H1 (cell line): ENCODE measurements at regions not wholly inside any gene's neighbourhood (a gene's known extent, or its start where the extent isn't known, plus 50 kb on each side); places are given as distances from the start of the nearest gene placed in this dataset.

Source experiments
- CTCF ChIA-PET: fragments of 300-600 bp; sonication (Branson Sonifier 250); formaldehyde crosslinking; loops from one replicate; lab custom pipeline; 2021; ENCODE audit not compliant: partially characterized antibody; lab: Charles Lee
- POLR2A ChIA-PET: fragments of 300-600 bp; sonication (Branson Sonifier 250); formaldehyde crosslinking; loops from one replicate; lab custom pipeline; 2021; ENCODE audit warnings: inconsistent platforms; ENCODE audit not compliant: partially characterized antibody; lab: Charles Lee
- DNase-seq, 2 experiments: peaks; one replicate each; pipeline versions ENCODE4 v3.0.0 to v3.0.0-alpha.2; 2010 to 2022; ENCODE audit warnings: low spot score in 2 of 2, low read depth in 1 of 2, mixed read lengths in 1 of 2
- FAIRE-seq: peaks from 2 replicates; lab custom pipeline; 2011; peaks lifted over from hg19 to GRCh38; lab: Jason Lieb, UNC
- H2AFZ ChIP-seq: 2 replicates; pipeline ENCODE4 v1.8.1; 2012; ENCODE audit warnings: low read length, inconsistent platforms
- H2AK5ac ChIP-seq: 2 replicates; pipeline ENCODE4 v1.6.1; 2013; ENCODE audit warnings: low read depth, low read length
- H2BK120ac ChIP-seq: replicated peaks from 2 replicates; pipeline ENCODE3; 2013; ENCODE audit warnings: low read depth, low read length, inconsistent platforms
- H2BK12ac ChIP-seq: 2 replicates; pipeline ENCODE4 v1.6.1; 2013; ENCODE audit warnings: low read depth, low read length
- H2BK15ac ChIP-seq: 2 replicates; pipeline ENCODE4 v1.6.1; 2013; ENCODE audit warnings: low read length
- H2BK20ac ChIP-seq: 2 replicates; pipeline ENCODE4 v1.6.1; 2013; ENCODE audit warnings: low read length
- H2BK5ac ChIP-seq: 2 replicates; pipeline ENCODE4 v1.6.1; 2013; ENCODE audit warnings: low read depth, low read length
- H3K14ac ChIP-seq: 2 replicates; pipeline ENCODE4 v1.6.1; 2013; ENCODE audit warnings: inconsistent platforms; ENCODE audit not compliant: insufficient read length
- H3K18ac ChIP-seq: 2 replicates; pipeline ENCODE4 v1.6.1; 2013; ENCODE audit warnings: low read length; ENCODE audit errors: extremely low read depth
- H3K23ac ChIP-seq: 2 replicates; pipeline ENCODE4 v1.6.1; 2013; ENCODE audit warnings: inconsistent platforms; ENCODE audit not compliant: insufficient read length
- H3K23me2 ChIP-seq: 2 replicates; pipeline ENCODE4 v1.6.1; 2013; ENCODE audit warnings: low read depth, low read length
- H3K27ac ChIP-seq: 2 replicates; pipeline ENCODE4 v1.6.1; 2011; ENCODE audit warnings: low read depth, low read length, inconsistent platforms
- H3K27me3 ChIP-seq, 4 experiments: replicated peaks in 1 of 4; 1 replicate in 1 of 4; 2 replicates in 3 of 4; pipeline versions ENCODE4 v1.6.1 to v1.8.1; 2011 to 2013; ENCODE audit warnings: low read length in 3 of 4, mild to moderate bottlenecking in 3 of 4, inconsistent platforms in 2 of 4, mixed read lengths in 2 of 4, moderate library complexity in 1 of 4; ENCODE audit not compliant: control insufficient read depth in 3 of 4, insufficient read depth in 3 of 4; ENCODE audit errors: extremely low read depth in 1 of 4
- H3K36me3 ChIP-seq, 4 experiments: 2 replicates each; pipeline versions ENCODE4 v1.6.1 to v1.8.1; 2011 to 2013; ENCODE audit warnings: mild to moderate bottlenecking in 4 of 4, low read length in 3 of 4, moderate library complexity in 2 of 4, control low read depth in 1 of 4, inconsistent platforms in 1 of 4; ENCODE audit not compliant: insufficient read depth in 4 of 4, control insufficient read depth in 2 of 4
- H3K4ac ChIP-seq: replicated peaks from 2 replicates; pipeline ENCODE3; 2013; ENCODE audit warnings: low read length, low read depth, mixed read lengths, inconsistent platforms; ENCODE audit not compliant: insufficient read length
- H3K4me1 ChIP-seq, 4 experiments: replicated peaks in 1 of 4; 1 replicate in 1 of 4; 2 replicates in 3 of 4; pipeline versions ENCODE4 v1.6.1 to v1.8.1; 2011 to 2013; ENCODE audit warnings: low read length in 3 of 4, inconsistent platforms in 2 of 4, mixed read lengths in 1 of 4; ENCODE audit not compliant: insufficient read depth in 4 of 4, control insufficient read depth in 3 of 4
- H3K4me2 ChIP-seq, 2 experiments: 2 replicates each; pipeline versions ENCODE4 v1.6.1 to v1.8.1; 2011 to 2013; ENCODE audit warnings: low read depth in 2 of 2, low read length in 2 of 2, control low read depth in 1 of 2, inconsistent platforms in 1 of 2, mild to moderate bottlenecking in 1 of 2; ENCODE audit not compliant: insufficient read depth in 1 of 2
- H3K4me3 ChIP-seq, 4 experiments: fragments of 200-600, 300-600 bp in 1 of 4; sonication (generic), shearing (Covaris generic), sonication (Bioruptor Twin) in 1 of 4; 2 replicates each; pipeline versions ENCODE4 v1.5.1 to v1.8.1; 2011 to 2016; ENCODE audit warnings: low read length in 4 of 4, low read depth in 3 of 4, control low read depth in 2 of 4, inconsistent platforms in 2 of 4, mild to moderate bottlenecking in 2 of 4, mixed read lengths in 1 of 4, moderate library complexity in 1 of 4; ENCODE audit not compliant: insufficient read depth in 2 of 4; ENCODE audit errors: extremely low read depth in 1 of 4
- H3K56ac ChIP-seq: replicated peaks from 2 replicates; pipeline ENCODE3; 2013; ENCODE audit warnings: low read depth, mild to moderate bottlenecking, mixed read lengths, low read length, inconsistent platforms; ENCODE audit not compliant: insufficient read length
- H3K79me1 ChIP-seq: 2 replicates; pipeline ENCODE4 v1.6.1; 2013; ENCODE audit warnings: low read depth, low read length, control low read depth
- H3K79me2 ChIP-seq, 2 experiments: 2 replicates each; pipeline versions ENCODE4 v1.6.1 to v1.8.1; 2012 to 2013; ENCODE audit warnings: low read length in 2 of 2, mild to moderate bottlenecking in 2 of 2, inconsistent platforms in 1 of 2; ENCODE audit not compliant: insufficient read depth in 2 of 2, control insufficient read depth in 1 of 2
- H3K9ac ChIP-seq, 4 experiments: replicated peaks in 1 of 4; 1 replicate in 1 of 4; 2 replicates in 3 of 4; pipeline versions ENCODE4 v1.6.1 to v1.8.1; 2011 to 2013; ENCODE audit warnings: low read depth in 3 of 4, low read length in 3 of 4, control low read depth in 2 of 4, mild to moderate bottlenecking in 2 of 4, moderate library complexity in 2 of 4, inconsistent platforms in 1 of 4; ENCODE audit errors: extremely low read depth in 1 of 4
- H3K9me3 ChIP-seq, 2 experiments: 2 replicates each; pipeline versions ENCODE4 v1.6.1 to v1.8.1; 2012 to 2013; ENCODE audit warnings: mild to moderate bottlenecking in 2 of 2, moderate library complexity in 2 of 2, control low read depth in 1 of 2, inconsistent platforms in 1 of 2, low read depth in 1 of 2, low read length in 1 of 2, mixed read lengths in 1 of 2; ENCODE audit not compliant: insufficient read depth in 2 of 2
- H4K20me1 ChIP-seq, 2 experiments: replicated peaks in 1 of 2; 2 replicates each; pipeline versions ENCODE3 to v1.8.1; 2011 to 2013; ENCODE audit warnings: inconsistent platforms in 2 of 2, low read length in 2 of 2, mild to moderate bottlenecking in 1 of 2; ENCODE audit not compliant: insufficient read depth in 2 of 2, control insufficient read depth in 1 of 2
- H4K5ac ChIP-seq: 2 replicates; pipeline ENCODE4 v1.6.1; 2013; ENCODE audit warnings: low read length, low read depth, mixed read lengths, inconsistent platforms; ENCODE audit not compliant: insufficient read length
- H4K8ac ChIP-seq: 2 replicates; pipeline ENCODE4 v1.8.0; 2013; ENCODE audit warnings: mild to moderate bottlenecking, moderate library complexity, low read length, inconsistent platforms; ENCODE audit not compliant: insufficient read depth; ENCODE audit errors: extremely low read depth
- H4K91ac ChIP-seq: replicated peaks from 2 replicates; pipeline ENCODE3; 2013; ENCODE audit warnings: low read length, mixed read lengths, inconsistent platforms; ENCODE audit not compliant: insufficient read length
- CHD2 ChIP-seq: IDR thresholded peaks from 2 replicates; pipeline ENCODE4 v1.6.1; 2012; ENCODE audit warnings: low read length, improper control_type of control experiment
- CREB1 ChIP-seq: IDR thresholded peaks from 2 replicates; pipeline ENCODE4 v1.6.1; 2012; ENCODE audit warnings: inconsistent platforms
- HDAC6 ChIP-seq: IDR thresholded peaks from one replicate; pipeline ENCODE4 v1.7.1; 2012; ENCODE audit warnings: low read depth, mild to moderate bottlenecking, inconsistent platforms, low read length, moderate library complexity
- NRF1 ChIP-seq: IDR thresholded peaks from 2 replicates; pipeline ENCODE4 v1.6.1; 2011; ENCODE audit warnings: mild to moderate bottlenecking, low read depth, low read length, improper control_type of control experiment
- PHF8 ChIP-seq: fragments of 200-600 bp; sonication (generic); conservative IDR thresholded peaks from 2 replicates; pipeline ENCODE4 v1.7.1; 2012; ENCODE audit warnings: low read depth, mild to moderate bottlenecking, inconsistent platforms, low read length, moderate library complexity
- SIN3A ChIP-seq, 2 experiments: IDR thresholded peaks in 1 of 2; conservative IDR thresholded peaks in 1 of 2; 2 replicates each; pipeline ENCODE4 v1.6.1; 2011 to 2012; ENCODE audit warnings: low read length in 2 of 2, improper control_type of control experiment in 1 of 2, low read depth in 1 of 2, mild to moderate bottlenecking in 1 of 2
- SRF ChIP-seq: IDR thresholded peaks from 2 replicates; pipeline ENCODE4 v1.6.1; 2011; ENCODE audit warnings: mild to moderate bottlenecking, low read depth, low read length, moderate library complexity
- SUZ12 ChIP-seq: fragments of 200-600 bp; sonication (generic); IDR thresholded peaks from 2 replicates; pipeline ENCODE4 v1.6.1; 2012; ENCODE audit warnings: mild to moderate bottlenecking, inconsistent platforms, low read length, moderate library complexity, mixed read lengths
- TEAD4 ChIP-seq: IDR thresholded peaks from 2 replicates; pipeline ENCODE4 v1.6.1; 2012; ENCODE audit warnings: low read depth, low read length, inconsistent platforms, mixed read lengths
- WGBS, 2 experiments: shearing (Covaris generic) in 1 of 2; methylation state at CpG; one replicate each; pipeline versions ENCODE4 v1.1.6 to v1.1.7; 2013 to 2015; ENCODE audit warnings: low lambda C conversion rate in 2 of 2, mixed read lengths in 2 of 2, inconsistent platforms in 1 of 2, low coverage in 1 of 2, missing lambda C conversion rate in 1 of 2; ENCODE audit not compliant: insufficient replicate concordance in 2 of 2, insufficient coverage in 1 of 2, insufficient read length in 1 of 2; ENCODE audit errors: extremely low coverage in 1 of 2, missing lambda C conversion rate in 1 of 2; 5-methylcytosine and 5-hydroxymethylcytosine counted together
- TF ChIP-seq, protein P1 (sequence below): IDR thresholded peaks from 2 replicates; pipeline ENCODE4 v1.6.1; 2012; ENCODE audit warnings: low read length, inconsistent platforms

DNA sequence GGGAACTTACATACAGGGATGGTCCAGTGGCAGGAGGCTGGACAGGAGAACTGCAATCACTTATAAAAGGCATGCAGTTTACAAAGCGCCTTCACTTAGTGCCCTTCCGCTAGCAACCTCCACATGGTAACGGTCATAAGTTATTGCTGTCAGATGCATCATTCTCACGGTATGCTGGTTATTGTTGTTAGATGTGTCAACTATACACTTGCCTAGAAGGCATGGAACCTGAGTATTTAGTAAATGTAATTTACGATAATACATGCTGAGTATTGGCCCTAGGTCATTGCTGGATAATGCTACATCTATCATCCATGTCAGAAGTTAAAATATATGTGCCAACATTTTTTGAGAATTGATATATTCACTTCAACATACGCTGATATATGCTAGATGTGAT is 155.1 kb upstream of the MBL2 start:
- POLR2A ChIA-PET, result no interaction called here
- Histone ChIP-seq H2AFZ (no peak overlapping the region), H3K4ac (no peak overlapping the region), H2BK120ac (no peak overlapping the region), H3K79me2 (no peaks in the 10 kb centered on the region), H3K79me1 (no peaks in the 10 kb centered on the region), H2BK20ac (no peak overlapping the region), H4K8ac (no peak overlapping the region), H3K4me2 (no peak overlapping the region), H2BK15ac (no peak overlapping the region), H2BK12ac (no peak overlapping the region), H3K56ac (no peak overlapping the region), H2AK5ac (no peak overlapping the region), H4K5ac (no peak overlapping the region), H4K20me1 (no peaks in the 10 kb centered on the region), H3K4me1 (peaks cover 0 to 8% (median 2%) of the 10 kb centered on the region in 4 experiments; a peak in 3 of 7 replicates), H3K27me3 (no peaks in the 10 kb centered on the region), H3K23ac (no peak overlapping the region), H3K4me3 (no peak overlapping the region), H3K14ac (no peak overlapping the region), H3K36me3 (no peaks in the 10 kb centered on the region), H3K23me2 (no peaks in the 10 kb centered on the region), H4K91ac (no peak overlapping the region), H3K18ac (no peak overlapping the region), H2BK5ac (no peak overlapping the region), H3K9me3 (no peaks in the 10 kb centered on the region), H3K9ac (no peak overlapping the region), H3K27ac (no peak overlapping the region)
- CTCF ChIA-PET, result no interaction called here
- FAIRE-seq, result no peak
- 96% methylated on average over 6 of the region's 6 CpGs; no CpG with 5 or more reads in 1 of the 2 experiments for WGBS, 2 experiments
- no peak for DNase-seq
- no peak for TF ChIP-seq PHF8
- no peak for TF ChIP-seq SRF
- TF ChIP-seq TEAD4, result no peak
- no peak for TF ChIP-seq HDAC6
- no peak for TF ChIP-seq SIN3A (conservative IDR thresholded peaks at IDR 0.05 in 1 of 2, IDR thresholded peaks at IDR 0.05 in 1 of 2; ENCODE audit: low read depth in 1 of 2, low read length in 2 of 2)
- TF ChIP-seq CHD2, result no peak
- TF ChIP-seq NRF1, result no peak
- no peak for TF ChIP-seq SUZ12
- TF ChIP-seq, protein P1, sequence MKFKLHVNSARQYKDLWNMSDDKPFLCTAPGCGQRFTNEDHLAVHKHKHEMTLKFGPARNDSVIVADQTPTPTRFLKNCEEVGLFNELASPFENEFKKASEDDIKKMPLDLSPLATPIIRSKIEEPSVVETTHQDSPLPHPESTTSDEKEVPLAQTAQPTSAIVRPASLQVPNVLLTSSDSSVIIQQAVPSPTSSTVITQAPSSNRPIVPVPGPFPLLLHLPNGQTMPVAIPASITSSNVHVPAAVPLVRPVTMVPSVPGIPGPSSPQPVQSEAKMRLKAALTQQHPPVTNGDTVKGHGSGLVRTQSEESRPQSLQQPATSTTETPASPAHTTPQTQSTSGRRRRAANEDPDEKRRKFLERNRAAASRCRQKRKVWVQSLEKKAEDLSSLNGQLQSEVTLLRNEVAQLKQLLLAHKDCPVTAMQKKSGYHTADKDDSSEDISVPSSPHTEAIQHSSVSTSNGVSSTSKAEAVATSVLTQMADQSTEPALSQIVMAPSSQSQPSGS, result no peak
- TF ChIP-seq CREB1, result no peak
